Caco-2 (cell line): ENCODE measurements at regions not wholly inside any gene's neighbourhood (a gene's known extent, or its start where the extent isn't known, plus 50 kb on each side); places are given as distances from the start of the nearest gene placed in this dataset.
A peak's percentile ranks its signal among the peaks of the same experiment; 100 is the strongest.

Experiments used
- BruUV-seq: library from RNA; stranded (reverse); fragments of 400-500 nt; replicated peaks from 2 replicates; lab custom pipeline; 2021; lab: Mats Ljungman, UMichigan
- CTCF ChIA-PET: fragments of 300-600 bp; sonication (Branson Sonifier 250); formaldehyde crosslinking; loops from one replicate; lab custom pipeline; 2022; ENCODE audit warnings: antibody characterized with exemption; lab: Charles Lee
- POLR2A ChIA-PET: fragments of 300-600 bp; sonication (Branson Sonifier 250); formaldehyde crosslinking; loops from one replicate; lab custom pipeline; 2022; ENCODE audit warnings: antibody characterized with exemption; lab: Charles Lee
- DNase-seq, 2 experiments: peaks; one replicate each; pipeline versions ENCODE4 v3.0.0 to v3.0.0-alpha.2; 2020 to 2022
- H3K27me3 ChIP-seq: replicated peaks from 2 replicates; pipeline ENCODE4 v1.6.0; 2011; ENCODE audit warnings: low read length; ENCODE audit not compliant: control insufficient read depth, insufficient read depth
- H3K36me3 ChIP-seq: 2 replicates; pipeline ENCODE4 v1.5.1; 2011; ENCODE audit warnings: low read length; ENCODE audit not compliant: control insufficient read depth, insufficient read depth
- H3K4me1 ChIP-seq: fragments of 250-450 bp; sonication (Bioruptor Pico); 2 replicates; pipeline ENCODE4 v1.5.1; 2020; ENCODE audit warnings: mild to moderate bottlenecking
- H3K4me3 ChIP-seq: 2 replicates; pipeline ENCODE4 v1.5.1; 2011; ENCODE audit warnings: low read depth, mild to moderate bottlenecking, control low read depth, low read length
- H3K9me3 ChIP-seq: fragments of 250-450 bp; sonication (Bioruptor Pico); 2 replicates; pipeline ENCODE4 v1.5.1; 2020; ENCODE audit warnings: mild to moderate bottlenecking, moderate library complexity
- H3K27ac Mint-ChIP-seq: one replicate; pipeline ENCODE4 v1.8.0; 2022; ENCODE audit warnings: mixed read lengths; ENCODE audit not compliant: unreplicated experiment
- H3K27me3 Mint-ChIP-seq: one replicate; pipeline ENCODE4 v1.8.0; 2022; ENCODE audit warnings: mixed read lengths; ENCODE audit not compliant: insufficient read depth, unreplicated experiment
- H3K36me3 Mint-ChIP-seq: one replicate; pipeline ENCODE4 v1.8.0; 2022; ENCODE audit warnings: mild to moderate bottlenecking, mixed read lengths; ENCODE audit not compliant: insufficient read depth, unreplicated experiment
- H3K4me1 Mint-ChIP-seq: one replicate; pipeline ENCODE4 v1.8.0; 2022; ENCODE audit warnings: low read depth, mixed read lengths; ENCODE audit not compliant: unreplicated experiment
- H3K4me3 Mint-ChIP-seq: one replicate; pipeline ENCODE4 v1.8.0; 2022; ENCODE audit warnings: mild to moderate bottlenecking, moderate library complexity, mixed read lengths; ENCODE audit not compliant: unreplicated experiment
- H3K9me3 Mint-ChIP-seq: one replicate; pipeline ENCODE4 v1.8.0; 2022; ENCODE audit warnings: mixed read lengths; ENCODE audit not compliant: unreplicated experiment
- CTCF ChIP-seq, 2 experiments: fragments of 200-600 bp in 1 of 2; IDR thresholded peaks; 1 replicate in 1 of 2; 2 replicates in 1 of 2; pipeline versions ENCODE4 v1.5.1 to v1.8.0; 2011 to 2022; ENCODE audit warnings: antibody characterized with exemption in 1 of 2, control low read depth in 1 of 2, inconsistent platforms in 1 of 2, low read depth in 1 of 2, low read length in 1 of 2, mild to moderate bottlenecking in 1 of 2, moderate library complexity in 1 of 2; ENCODE audit not compliant: insufficient read depth in 1 of 2, severe bottlenecking in 1 of 2, unreplicated experiment in 1 of 2
- intact Hi-C: fragments of 100-400 bp; cut with micrococcal nuclease; formaldehyde crosslinking; loops from one replicate; pipeline ENCODE4 v1.10.0; 2022; ENCODE audit not compliant: unreplicated experiment

- BruUV-seq = no TSS peak
- no peak for TF ChIP-seq CTCF (IDR thresholded peaks at IDR 0.05; ENCODE audit: insufficient read depth in 1 of 2, low read depth in 1 of 2, low read length in 1 of 2, severe bottlenecking in 1 of 2, unreplicated experiment in 1 of 2)
Observed at GRCh38 chr9:86464242-86464641, 110.0 kb upstream of the TUT7 start.

GRCh38 chr9:86460216-86461002 is 106.2 kb upstream of the TUT7 start:
- Histone ChIP-seq H3K36me3 (no peaks in the 10 kb centered on the region), H3K4me3 (no peak overlapping the region), H3K4me1 (0 out of 2 replicates have a peak, but pooled peaks cover 6% of the 10 kb centered on the region), H3K27me3 (no peaks in the 10 kb centered on the region), H3K9me3 (no peaks in the 10 kb centered on the region)
- ChIA-PET CTCF (no interaction called here), POLR2A (no interaction called here)
- H3K27ac Mint-ChIP-seq = no peak overlapping the region
- no peaks in the 10 kb centered on the region for H3K36me3 Mint-ChIP-seq
- intact Hi-C loops = no loop called here
- no peak for TF ChIP-seq CTCF (IDR thresholded peaks at IDR 0.05; ENCODE audit: insufficient read depth in 1 of 2, low read depth in 1 of 2, low read length in 1 of 2, severe bottlenecking in 1 of 2, unreplicated experiment in 1 of 2)
- no peaks in the 10 kb centered on the region for H3K9me3 Mint-ChIP-seq
- peaks cover 7% of the 10 kb centered on the region for H3K4me1 Mint-ChIP-seq
- no TSS peak for BruUV-seq
- no peak for DNase-seq
- no peaks in the 10 kb centered on the region for H3K27me3 Mint-ChIP-seq
- no peak overlapping the region for H3K4me3 Mint-ChIP-seq

More at GRCh38 chr9:86464242-86464641, 110.0 kb upstream of the TUT7 start:
- H3K36me3 Mint-ChIP-seq = no peaks in the 10 kb centered on the region
- DNase-seq = peak in 1 of 2 experiments; percentile 30
- intact Hi-C loops = no loop called here
- Histone ChIP-seq H3K4me1 (no peaks in the 10 kb centered on the region), H3K36me3 (no peaks in the 10 kb centered on the region), H3K27me3 (no peaks in the 10 kb centered on the region), H3K4me3 (no peak overlapping the region), H3K9me3 (no peaks in the 10 kb centered on the region)
- CTCF ChIA-PET = no interaction called here
- H3K4me3 Mint-ChIP-seq = no peak overlapping the region
- POLR2A ChIA-PET = no interaction called here
- peaks cover 7% of the 10 kb centered on the region for H3K4me1 Mint-ChIP-seq
- H3K27me3 Mint-ChIP-seq = no peaks in the 10 kb centered on the region
- H3K9me3 Mint-ChIP-seq = no peaks in the 10 kb centered on the region
- H3K27ac Mint-ChIP-seq = no peak overlapping the region

GRCh38 chr9:86459599-86460155 is 105.5 kb upstream of the TUT7 start:
- H3K4me3 ChIP-seq = no peak overlapping the region
- POLR2A ChIA-PET = no interaction called here
- TF ChIP-seq CTCF (IDR thresholded peaks at IDR 0.05; ENCODE audit: insufficient read depth in 1 of 2, low read depth in 1 of 2, low read length in 1 of 2, severe bottlenecking in 1 of 2, unreplicated experiment in 1 of 2) = no peak

More at GRCh38 chr9:86459599-86460155, 105.5 kb upstream of the TUT7 start:
- Mint-ChIP-seq H3K4me1 (peaks cover 7% of the 10 kb centered on the region), H3K27ac (no peak overlapping the region), H3K36me3 (no peaks in the 10 kb centered on the region), H3K4me3 (no peak overlapping the region), H3K27me3 (peaks cover 2% of the 10 kb centered on the region), H3K9me3 (no peaks in the 10 kb centered on the region)
- BruUV-seq = no TSS peak
- Histone ChIP-seq H3K36me3 (no peaks in the 10 kb centered on the region), H3K4me1 (0 out of 2 replicates have a peak, but pooled peaks cover 6% of the 10 kb centered on the region), H3K27me3 (no peaks in the 10 kb centered on the region), H3K9me3 (no peaks in the 10 kb centered on the region)
- DNase-seq = no peak
- CTCF ChIA-PET = no interaction called here
- intact Hi-C loops = no loop called here
